ENCODE measurements at regions not wholly inside any gene's neighbourhood (a gene's known extent, or its start where the extent isn't known, plus 50 kb on each side); places are given as distances from the start of the nearest gene placed in this dataset.

DNA sequence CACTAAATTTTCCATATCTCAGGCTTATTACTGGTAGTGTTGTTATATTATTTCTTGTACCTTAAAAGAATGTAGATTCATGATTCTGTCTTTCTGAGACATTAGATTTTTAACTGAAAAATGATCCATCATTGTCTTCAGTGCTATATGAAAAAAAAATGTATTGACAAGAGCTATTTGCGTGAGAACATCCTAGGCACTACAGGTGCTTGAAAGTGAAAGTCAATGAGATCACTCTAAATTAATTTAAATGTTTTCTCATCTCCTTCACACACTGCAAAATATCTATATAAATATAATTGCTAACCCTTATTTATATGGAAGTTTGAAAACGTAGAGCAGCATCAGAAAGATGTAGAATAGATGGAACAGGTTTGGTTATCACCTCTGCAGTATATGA lies 684.6 kb downstream of the TRIB2 start:
- Histone ChIP-seq H2BK120ac (replicated peaks; ENCODE audit: low read depth, low read length) (no peak overlapping the region), H3K4ac (replicated peaks; ENCODE audit: insufficient read length, low read depth, low read length) (no peak overlapping the region), H2BK12ac (ENCODE audit: low read depth, low read length) (no peak overlapping the region), H3K79me1 (ENCODE audit: low read depth, low read length) (no peaks in the 10 kb centered on the region), H2BK20ac (ENCODE audit: low read length) (no peak overlapping the region), H2BK15ac (ENCODE audit: low read length) (no peak overlapping the region), H4K5ac (ENCODE audit: insufficient read length, low read depth, low read length) (no peak overlapping the region), H4K91ac (replicated peaks; ENCODE audit: insufficient read length, low read length) (no peak overlapping the region), H2AK5ac (ENCODE audit: low read depth, low read length) (no peak overlapping the region), H3K14ac (ENCODE audit: insufficient read length) (no peak overlapping the region), H3K9ac (replicated peaks in 1 of 4; ENCODE audit: extremely low read depth in 1 of 4, low read depth in 3 of 4, low read length in 3 of 4) (no peak overlapping the region), H4K20me1 (replicated peaks in 1 of 2; ENCODE audit: control insufficient read depth in 1 of 2, insufficient read depth in 2 of 2, low read length in 2 of 2) (no peaks in the 10 kb centered on the region), H3K23me2 (ENCODE audit: low read depth, low read length) (no peaks in the 10 kb centered on the region), H3K4me3 (ENCODE audit: extremely low read depth in 1 of 4, insufficient read depth in 2 of 4, low read depth in 3 of 4, low read length in 4 of 4) (no peak overlapping the region), H3K27ac (ENCODE audit: low read depth, low read length) (no peak overlapping the region), H3K23ac (ENCODE audit: insufficient read length) (no peak overlapping the region), H2AFZ (ENCODE audit: low read length) (no peak overlapping the region), H4K8ac (ENCODE audit: extremely low read depth, insufficient read depth, low read length) (no peak overlapping the region), H3K27me3 (replicated peaks in 1 of 4; ENCODE audit: control insufficient read depth in 3 of 4, extremely low read depth in 1 of 4, insufficient read depth in 3 of 4, low read length in 3 of 4) (no peaks in the 10 kb centered on the region), H3K9me3 (ENCODE audit: insufficient read depth in 2 of 2, low read depth in 1 of 2, low read length in 1 of 2) (no peaks in the 10 kb centered on the region), H3K4me1 (replicated peaks in 1 of 4; ENCODE audit: control insufficient read depth in 3 of 4, insufficient read depth in 4 of 4, low read length in 3 of 4) (no peaks in the 10 kb centered on the region), H2BK5ac (ENCODE audit: low read depth, low read length) (no peak overlapping the region), H3K36me3 (ENCODE audit: control insufficient read depth in 2 of 4, insufficient read depth in 4 of 4, low read length in 3 of 4) (no peaks in the 10 kb centered on the region), H3K56ac (replicated peaks; ENCODE audit: insufficient read length, low read depth, low read length) (no peak overlapping the region), H3K79me2 (ENCODE audit: control insufficient read depth in 1 of 2, insufficient read depth in 2 of 2, low read length in 2 of 2) (no peaks in the 10 kb centered on the region), H3K4me2 (ENCODE audit: insufficient read depth in 1 of 2, low read depth in 2 of 2, low read length in 2 of 2) (no peak overlapping the region), H3K18ac (ENCODE audit: extremely low read depth, low read length) (no peak overlapping the region)
- WGBS, 2 experiments (ENCODE audit: extremely low coverage in 1 of 2, insufficient coverage in 1 of 2, insufficient read length in 1 of 2, insufficient replicate concordance in 2 of 2, low coverage in 1 of 2, low lambda C conversion rate in 2 of 2, missing lambda C conversion rate in 1 of 2): 84% methylated on average over 2 of the region's 2 CpGs; no CpG with 5 or more reads in 1 of the 2 experiments
- CTCF ChIA-PET (ENCODE audit: partially characterized antibody): interaction anchor here (0.7 kb wide), 1 partner anchor 34 kb away, joined by 3 read pairs; no protein-coding TSS in a partner anchor
- POLR2A ChIA-PET (ENCODE audit: partially characterized antibody): no interaction called here
- FAIRE-seq (no peak), DNase-seq (ENCODE audit: low read depth in 1 of 2, low spot score in 2 of 2) (no peak)
- TF ChIP-seq BACH1 (IDR thresholded peaks at IDR 0.05; ENCODE audit: low read length) (no peak), POLR2A (IDR thresholded peaks at IDR 0.05; ENCODE audit: control extremely low read depth in 1 of 2, low read depth in 2 of 2, low read length in 2 of 2) (no peak), CHD2 (IDR thresholded peaks at IDR 0.05; ENCODE audit: low read length) (no peak), CREB1 (IDR thresholded peaks at IDR 0.05) (no peak), SRF (IDR thresholded peaks at IDR 0.05; ENCODE audit: low read depth, low read length) (no peak), ATF2 (IDR thresholded peaks at IDR 0.05; ENCODE audit: low read length) (no peak), GTF2F1 (IDR thresholded peaks at IDR 0.05; ENCODE audit: borderline replicate concordance, low read depth, low read length) (no peak), FOSL1 (IDR thresholded peaks at IDR 0.05; ENCODE audit: insufficient read depth, low read depth, low read length) (no peak), RNF2 (IDR thresholded peaks at IDR 0.05; ENCODE audit: borderline replicate concordance, low read depth, low read length, missing control alignments, poor library complexity, severe bottlenecking) (no peak), CTBP2 (IDR thresholded peaks at IDR 0.05; ENCODE audit: borderline replicate concordance, insufficient read depth, insufficient read length, low read length) (no peak), SP2 (IDR thresholded peaks at IDR 0.05; ENCODE audit: low read length) (no peak), TAF7 (optimal IDR thresholded peaks at IDR 0.05; ENCODE audit: borderline replicate concordance, low read depth, low read length) (no peak), KDM1A (IDR thresholded peaks at IDR 0.05; ENCODE audit: borderline replicate concordance, low read length) (no peak), SIRT6 (IDR thresholded peaks at IDR 0.05; ENCODE audit: low read length) (no peak)

Data from H1 (cell line).